GM12878 (cell line): ENCODE measurements at regions not wholly inside any gene's neighbourhood (a gene's known extent, or its start where the extent isn't known, plus 50 kb on each side); places are given as distances from the start of the nearest gene placed in this dataset.

ENCODE experiments used
- ATAC-seq: fragments of 200-7000 bp; cut with Tn5 transposase; 3 replicates; pipeline ENCODE4 v1.9.1; 2020; ENCODE audit warnings: mild to moderate bottlenecking, moderate library complexity
- BruUV-seq: library from RNA; stranded (reverse); fragments of 400-500 nt; replicated peaks from 2 replicates; lab custom pipeline; 2021; lab: Mats Ljungman, UMichigan
- CTCF ChIA-PET: fragments of 300-600 bp; sonication (Branson Sonifier 250); formaldehyde crosslinking; extraction: SDS; loops from one replicate; lab custom pipeline; 2021; ENCODE audit warnings: inconsistent platforms; lab: Yijun Ruan, JAX
- POLR2A ChIA-PET: fragments of 350-600 bp; formaldehyde crosslinking; extraction: SDS; loops from one replicate; lab custom pipeline; 2021; ENCODE audit warnings: inconsistent platforms; lab: Charles Lee
- RAD21 ChIA-PET: fragments of 300-600 bp; sonication (Branson Sonifier 250); formaldehyde crosslinking; loops from one replicate; lab custom pipeline; 2023; ENCODE audit warnings: antibody characterized with exemption; ENCODE audit not compliant: unreplicated experiment; lab: Charles Lee
- SMC1A ChIA-PET: fragments of 300-600 bp; sonication (Branson Sonifier 250); formaldehyde crosslinking; loops from one replicate; lab custom pipeline; 2023; ENCODE audit not compliant: unreplicated experiment, uncharacterized antibody; lab: Charles Lee
- DNase-seq: peaks from one replicate; pipeline ENCODE4 v3.0.0-alpha.2; 2011; ENCODE audit warnings: low read depth, low spot score
- FAIRE-seq: peaks from 3 replicates; lab custom pipeline; 2011; peaks lifted over from hg19 to GRCh38; lab: Jason Lieb, UNC
- H2AFZ ChIP-seq: 2 replicates; pipeline ENCODE4 v1.6.0; 2011; ENCODE audit warnings: low read depth, low read length, control low read depth; ENCODE audit not compliant: control insufficient read depth
- H3K27ac ChIP-seq: 2 replicates; pipeline ENCODE4 v1.5.1; 2011; ENCODE audit warnings: control low read depth; ENCODE audit not compliant: control insufficient read depth, insufficient read depth
- H3K27me3 ChIP-seq, 2 experiments: replicated peaks in 1 of 2; 2 replicates each; pipeline versions ENCODE4 v1.6.0 to v1.6.1; 2011; ENCODE audit warnings: low read length in 1 of 2; ENCODE audit not compliant: control insufficient read depth in 2 of 2, insufficient read depth in 2 of 2
- H3K36me3 ChIP-seq, 2 experiments: 2 replicates each; pipeline ENCODE4 v1.5.1; 2011; ENCODE audit warnings: low read length in 1 of 2; ENCODE audit not compliant: control insufficient read depth in 2 of 2, insufficient read depth in 2 of 2
- H3K4me1 ChIP-seq: 2 replicates; pipeline ENCODE4 v1.6.1; 2011; ENCODE audit warnings: mild to moderate bottlenecking, low read length, moderate library complexity, mixed read lengths; ENCODE audit not compliant: control insufficient read depth, insufficient read depth
- H3K4me2 ChIP-seq: 2 replicates; pipeline ENCODE4 v1.6.0; 2011; ENCODE audit warnings: control low read depth; ENCODE audit not compliant: control insufficient read depth, insufficient read depth
- H3K4me3 ChIP-seq: fragments of 200-600 bp; sonication (generic); 2 replicates; pipeline ENCODE4 v1.5.1; 2016
- H3K79me2 ChIP-seq: 2 replicates; pipeline ENCODE4 v1.6.0; 2011; ENCODE audit warnings: low read length; ENCODE audit not compliant: control insufficient read depth, insufficient read depth
- H3K9ac ChIP-seq: 2 replicates; pipeline ENCODE4 v1.8.0; 2011; ENCODE audit warnings: low read length, control low read depth, mixed read lengths; ENCODE audit not compliant: control insufficient read depth, insufficient read depth
- H3K9me3 ChIP-seq: replicated peaks from 3 replicates; pipeline ENCODE4 v1.5.1; 2011; ENCODE audit warnings: mild to moderate bottlenecking, low read length; ENCODE audit not compliant: control insufficient read depth, insufficient read depth
- H4K20me1 ChIP-seq: 2 replicates; pipeline ENCODE4 v1.6.0; 2011; ENCODE audit not compliant: control insufficient read depth, insufficient read depth
- BCLAF1 ChIP-seq: fragments of 450-650 bp; IDR thresholded peaks from 2 replicates; pipeline ENCODE4 v1.6.1; 2017; ENCODE audit warnings: antibody characterized with exemption, mild to moderate bottlenecking, moderate library complexity
- CREM ChIP-seq: IDR thresholded peaks from 2 replicates; pipeline ENCODE4 v1.6.1; 2014; ENCODE audit warnings: antibody characterized with exemption, low read depth
- EZH2 ChIP-seq: IDR thresholded peaks from 2 replicates; pipeline ENCODE4 v1.6.1; 2012; ENCODE audit warnings: low read depth, mild to moderate bottlenecking, control low read depth, inconsistent platforms, low read length, borderline replicate concordance; ENCODE audit not compliant: control insufficient read depth
- HDAC2 ChIP-seq: fragments of 200-600 bp; sonication (generic); IDR thresholded peaks from 2 replicates; pipeline ENCODE4 v1.6.1; 2017
- NFYA ChIP-seq: IDR thresholded peaks from 2 replicates; pipeline ENCODE4 v1.6.1; 2011; ENCODE audit warnings: low read depth, mild to moderate bottlenecking, low read length, improper control_type of control experiment, borderline replicate concordance
- PAX5 ChIP-seq: IDR thresholded peaks from 2 replicates; pipeline ENCODE4 v1.6.1; 2011; ENCODE audit warnings: low read depth, low read length, borderline replicate concordance
- PML ChIP-seq: IDR thresholded peaks from 2 replicates; pipeline ENCODE4 v1.6.1; 2012; ENCODE audit warnings: low read length, inconsistent platforms
- RCOR1 ChIP-seq: conservative IDR thresholded peaks from 2 replicates; pipeline ENCODE4 v1.6.1; 2012; ENCODE audit warnings: low read depth, low read length, improper control_type of control experiment
- SPI1 ChIP-seq: IDR thresholded peaks from 2 replicates; pipeline ENCODE4 v1.6.1; 2011; ENCODE audit warnings: low read depth, mild to moderate bottlenecking, low read length, moderate library complexity, borderline replicate concordance; ENCODE audit not compliant: insufficient read depth
- TCF3 ChIP-seq: IDR thresholded peaks from 2 replicates; pipeline ENCODE4 v1.6.1; 2012; ENCODE audit warnings: low read depth, mild to moderate bottlenecking, low read length, borderline replicate concordance; ENCODE audit not compliant: insufficient read depth
- ZNF384 ChIP-seq: IDR thresholded peaks from 2 replicates; pipeline ENCODE4 v1.6.1; 2012; ENCODE audit warnings: low read depth, mild to moderate bottlenecking, low read length, improper control_type of control experiment, borderline replicate concordance
- ZZZ3 ChIP-seq: IDR thresholded peaks from 2 replicates; pipeline ENCODE4 v1.6.1; 2011; ENCODE audit warnings: low read depth; ENCODE audit not compliant: control insufficient read depth, insufficient read length
- WGBS: methylation state at CpG from one replicate; pipeline ENCODE4 v1.1.6; 2016; ENCODE audit warnings: low lambda C conversion rate; ENCODE audit not compliant: insufficient replicate concordance, insufficient coverage; ENCODE audit errors: missing lambda C conversion rate; 5-methylcytosine and 5-hydroxymethylcytosine counted together
- in situ Hi-C: fragments of 300-500 bp; cut with MboI; formaldehyde crosslinking; loops from 9 replicates; pipeline ENCODE4 v1.14.3; 2018; ENCODE audit warnings: mixed read lengths
- intact Hi-C: fragments of 100-400 bp; cut with micrococcal nuclease; formaldehyde crosslinking; loops from one replicate; pipeline ENCODE4 v1.14.2; 2022; ENCODE audit not compliant: unreplicated experiment

DNA sequence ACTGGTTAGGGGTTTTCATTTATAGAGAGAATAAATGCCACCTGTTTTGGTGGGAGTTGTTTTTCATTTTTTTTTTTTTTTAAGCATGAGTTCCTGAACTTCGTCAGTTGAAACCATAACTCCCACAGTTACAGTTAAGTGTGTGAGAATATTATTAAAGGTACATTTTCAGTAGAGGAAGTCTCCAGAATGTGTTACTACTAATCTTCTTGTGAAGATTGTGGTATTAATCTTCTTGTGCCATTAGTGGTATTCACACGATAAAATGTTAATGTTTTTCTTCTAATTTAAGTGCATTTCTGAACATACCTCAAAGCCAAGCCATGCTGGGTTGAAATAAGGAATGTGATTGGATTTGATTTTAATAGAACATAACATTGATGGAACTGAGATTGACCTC, 437.9 kb upstream of the GOLIM4 start (continued):
- TF ChIP-seq BCLAF1 (no peak), SPI1 (no peak), ZNF384 (peak; percentile 59; the same call in 1 of the 2 replicates), EZH2 (no peak), TCF3 (no peak), ZZZ3 (no peak)

DNA sequence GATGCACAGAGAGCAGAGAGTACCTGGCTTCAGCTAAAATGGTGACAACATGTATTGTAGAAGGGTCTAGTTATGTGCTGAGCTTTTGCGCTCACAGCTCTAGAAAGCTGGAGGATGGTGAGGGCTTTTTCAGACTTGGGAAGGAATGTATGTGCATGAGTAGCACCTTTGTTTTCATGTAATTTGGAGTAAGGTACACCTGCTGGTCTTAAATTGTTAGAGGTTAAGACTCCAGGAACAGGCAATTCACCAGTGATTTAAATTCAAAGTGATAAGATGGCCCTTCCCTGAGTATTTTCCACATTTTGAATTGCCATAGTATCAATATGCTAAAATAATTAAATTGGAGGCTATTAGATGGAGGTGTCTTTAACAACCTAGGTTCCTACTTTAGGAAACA, 436.4 kb upstream of the GOLIM4 start:
- no peaks in the 10 kb centered on the region for H3K27me3 ChIP-seq
- ChIA-PET POLR2A (interaction anchor here (1.3 kb wide), 1 partner anchor 14 kb away, joined by 3 read pairs; no protein-coding TSS in a partner anchor), CTCF (interaction anchor here (0.5 kb wide), 1 partner anchor 21 kb away, joined by 4 read pairs; no protein-coding TSS in a partner anchor), SMC1A (interaction anchor here (0.6 kb wide), 1 partner anchor 601 kb away, joined by 3 read pairs; no protein-coding TSS in a partner anchor), RAD21 (interaction anchor here (1.5 kb wide), 1 partner anchor 73 kb away, joined by 3 read pairs; no protein-coding TSS in a partner anchor)
- no peaks in the 10 kb centered on the region for H3K36me3 ChIP-seq
- no peaks in the 10 kb centered on the region for H3K79me2 ChIP-seq
- H3K4me2 ChIP-seq = no peak overlapping the region
- no peak for FAIRE-seq
- in situ Hi-C loops = no loop called here
- BruUV-seq = no TSS peak
- H4K20me1 ChIP-seq = no peaks in the 10 kb centered on the region
- 100% methylated on average over 1 of the region's 1 CpG for WGBS
- TF ChIP-seq CREM (no peak), HDAC2 (no peak), NFYA (no peak), ZZZ3 (no peak), RCOR1 (no peak), PAX5 (no peak), PML (no peak)
- H3K4me3 ChIP-seq = no peak overlapping the region
- ATAC-seq = no peak
- DNase-seq = no peak
- H3K9ac ChIP-seq = no peak overlapping the region
- no peak overlapping the region for H2AFZ ChIP-seq
- no peak overlapping the region for H3K27ac ChIP-seq
- no peaks in the 10 kb centered on the region for H3K9me3 ChIP-seq
- intact Hi-C loops = no loop called here
- H3K4me1 ChIP-seq = no peaks in the 10 kb centered on the region
